ENCODE measurements at regions not wholly inside any gene's neighbourhood (a gene's known extent, or its start where the extent isn't known, plus 50 kb on each side); places are given as distances from the start of the nearest gene placed in this dataset.
"Not testable (repeated sequence)": the region's sequence is repeated elsewhere in the genome, so short reads cannot be mapped to it uniquely, and the experiment has no call there.

DNA sequence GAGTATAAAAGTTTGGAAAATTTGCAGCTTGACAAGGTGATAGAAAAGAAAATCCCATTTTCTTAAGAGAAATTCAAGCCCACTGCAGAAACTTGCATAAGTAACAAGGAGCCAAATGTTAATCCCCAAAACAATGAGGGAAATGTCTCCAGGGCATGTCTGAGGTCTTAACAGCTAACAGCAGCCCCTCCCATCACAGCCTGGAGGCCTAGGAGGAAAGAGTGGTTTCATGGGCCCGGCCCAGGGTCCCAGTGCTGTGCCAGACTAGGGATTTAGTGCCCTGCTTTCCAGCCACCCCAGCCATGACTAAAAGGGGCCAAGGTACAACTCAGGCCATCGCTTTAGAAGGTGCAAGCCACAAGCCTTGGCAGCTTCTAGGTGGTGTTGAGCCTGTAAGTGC is 123.7 kb upstream of the TRPC6 start:
- H3K4me1 ChIP-seq: no peaks in the 10 kb centered on the region
- intact Hi-C loops (cut with micrococcal nuclease): no loop called here
- peaks cover 17% of the 10 kb centered on the region for H3K9me3 ChIP-seq (replicated peaks)
- no peaks in the 10 kb centered on the region for H3K36me3 ChIP-seq
- no peak for DNase-seq
- H3K27me3 ChIP-seq (ENCODE audit: low read depth): no peaks in the 10 kb centered on the region
- H3K27ac ChIP-seq (replicated peaks): no peak overlapping the region
- TF ChIP-seq, protein P1, sequence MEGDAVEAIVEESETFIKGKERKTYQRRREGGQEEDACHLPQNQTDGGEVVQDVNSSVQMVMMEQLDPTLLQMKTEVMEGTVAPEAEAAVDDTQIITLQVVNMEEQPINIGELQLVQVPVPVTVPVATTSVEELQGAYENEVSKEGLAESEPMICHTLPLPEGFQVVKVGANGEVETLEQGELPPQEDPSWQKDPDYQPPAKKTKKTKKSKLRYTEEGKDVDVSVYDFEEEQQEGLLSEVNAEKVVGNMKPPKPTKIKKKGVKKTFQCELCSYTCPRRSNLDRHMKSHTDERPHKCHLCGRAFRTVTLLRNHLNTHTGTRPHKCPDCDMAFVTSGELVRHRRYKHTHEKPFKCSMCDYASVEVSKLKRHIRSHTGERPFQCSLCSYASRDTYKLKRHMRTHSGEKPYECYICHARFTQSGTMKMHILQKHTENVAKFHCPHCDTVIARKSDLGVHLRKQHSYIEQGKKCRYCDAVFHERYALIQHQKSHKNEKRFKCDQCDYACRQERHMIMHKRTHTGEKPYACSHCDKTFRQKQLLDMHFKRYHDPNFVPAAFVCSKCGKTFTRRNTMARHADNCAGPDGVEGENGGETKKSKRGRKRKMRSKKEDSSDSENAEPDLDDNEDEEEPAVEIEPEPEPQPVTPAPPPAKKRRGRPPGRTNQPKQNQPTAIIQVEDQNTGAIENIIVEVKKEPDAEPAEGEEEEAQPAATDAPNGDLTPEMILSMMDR (IDR thresholded peaks at IDR 0.05; ENCODE audit: borderline replicate concordance): no peak
- H3K4me3 ChIP-seq: no peak overlapping the region

DNA sequence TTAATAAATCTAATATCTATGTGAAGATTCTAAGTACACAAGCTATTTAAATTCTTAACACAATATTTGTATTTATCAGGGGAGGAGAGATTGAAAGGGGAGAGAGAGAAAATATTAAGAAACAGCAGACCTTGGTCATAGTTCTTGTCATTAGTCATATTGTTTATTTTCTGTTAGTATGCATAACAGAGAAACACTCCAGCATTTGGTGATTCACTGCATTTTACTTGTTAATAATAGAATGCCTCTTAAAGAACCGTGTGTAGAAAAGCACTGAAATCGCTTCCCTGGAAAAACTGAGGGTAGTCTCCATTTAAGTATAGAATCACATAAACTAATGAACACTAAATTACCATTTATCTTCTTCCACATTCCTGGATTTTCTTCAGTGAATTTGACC is 122.7 kb upstream of the TRPC6 start:
- no peak overlapping the region for H3K27ac ChIP-seq (replicated peaks)
- no peaks in the 10 kb centered on the region for H3K4me1 ChIP-seq
- H3K4me3 ChIP-seq: no peak overlapping the region
- H3K36me3 ChIP-seq: no peaks in the 10 kb centered on the region
- no peak for DNase-seq
- intact Hi-C loops (cut with micrococcal nuclease): no loop called here
- H3K9me3 ChIP-seq (replicated peaks): peaks cover 8% of the 10 kb centered on the region
- TF ChIP-seq, protein P1 (IDR thresholded peaks at IDR 0.05; ENCODE audit: borderline replicate concordance): no peak
- H3K27me3 ChIP-seq (ENCODE audit: low read depth): no peaks in the 10 kb centered on the region

DNA sequence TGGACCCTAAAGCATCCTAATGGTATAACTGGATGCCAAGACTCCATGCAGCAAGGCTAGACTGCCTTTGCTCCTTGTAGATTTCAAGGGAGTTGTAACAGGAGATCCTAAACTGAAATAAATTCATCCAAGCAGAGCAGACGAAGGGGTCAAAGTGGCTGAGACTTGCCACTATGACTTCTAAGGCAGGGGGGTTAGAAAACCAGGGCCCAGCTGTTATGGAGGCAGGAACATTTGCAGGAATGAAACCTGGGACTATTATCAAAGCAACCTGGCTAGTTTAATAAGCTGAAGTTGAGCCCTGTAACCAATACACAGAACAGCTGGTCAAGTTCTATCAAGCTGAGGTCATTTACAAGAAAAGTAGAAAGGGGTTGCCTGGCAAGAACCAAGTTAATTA is 122.2 kb upstream of the TRPC6 start:
- Histone ChIP-seq H3K27ac (replicated peaks) (no peak overlapping the region), H3K36me3 (no peaks in the 10 kb centered on the region)
- TF ChIP-seq, protein P1 (IDR thresholded peaks at IDR 0.05; ENCODE audit: borderline replicate concordance): no peak

DNA sequence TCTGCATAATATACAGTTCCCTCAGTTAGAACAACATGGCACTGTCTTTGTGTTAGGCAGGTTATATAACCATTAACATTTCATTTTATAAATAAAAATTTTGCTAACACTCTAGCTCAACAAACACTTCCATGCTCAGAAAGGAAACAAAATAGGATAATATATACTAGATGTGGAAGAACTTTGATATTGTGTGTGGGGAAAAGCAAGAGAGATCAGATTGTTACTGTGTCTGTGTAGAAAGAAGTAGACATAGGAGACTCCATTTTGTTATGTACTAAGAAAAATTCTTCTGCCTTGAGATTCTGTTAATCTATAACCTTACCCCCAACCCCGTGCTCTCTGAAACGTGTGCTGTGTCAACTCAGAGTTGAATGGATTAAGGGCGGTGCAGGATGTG is 111.1 kb upstream of the TRPC6 start:
- H3K27me3 ChIP-seq (ENCODE audit: low read depth); H3K27ac ChIP-seq (replicated peaks); H3K4me3 ChIP-seq; DNase-seq; H3K36me3 ChIP-seq; H3K4me1 ChIP-seq; intact Hi-C loops (cut with micrococcal nuclease): not testable (repeated sequence)
- peaks cover 24% of the 10 kb centered on the region for H3K9me3 ChIP-seq (replicated peaks)

More for the DNA sequence above, 122.2 kb upstream of the TRPC6 start:
- intact Hi-C loops (cut with micrococcal nuclease): no loop called here
- Histone ChIP-seq H3K27me3 (ENCODE audit: low read depth) (no peaks in the 10 kb centered on the region), H3K4me3 (no peak overlapping the region), H3K9me3 (replicated peaks) (peaks cover 2% of the 10 kb centered on the region), H3K4me1 (no peaks in the 10 kb centered on the region)
- DNase-seq: no peak

DNA sequence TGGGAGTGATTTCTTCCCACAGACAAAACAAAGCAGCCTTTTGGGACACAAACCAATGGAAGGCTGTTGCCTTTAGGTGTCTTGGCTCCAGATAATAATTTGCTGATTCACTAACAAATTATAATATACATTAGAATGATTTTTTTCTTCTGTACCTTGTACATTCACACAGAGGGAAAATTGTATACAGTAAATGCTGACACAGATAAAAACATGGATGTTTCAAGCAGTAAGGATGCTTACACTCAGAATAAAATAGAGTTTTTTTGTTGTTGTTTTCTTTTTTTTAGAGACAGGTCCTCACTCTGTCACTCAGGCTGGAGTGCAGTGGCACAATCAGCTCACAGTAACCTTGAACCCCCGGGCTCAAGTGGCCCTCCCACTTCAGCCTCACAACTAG is 109.2 kb upstream of the TRPC6 start:
- Histone ChIP-seq H3K27ac (replicated peaks) (no peak overlapping the region), H3K36me3 (no peaks in the 10 kb centered on the region), H3K27me3 (ENCODE audit: low read depth) (no peaks in the 10 kb centered on the region), H3K9me3 (replicated peaks) (peaks cover 25% of the 10 kb centered on the region), H3K4me3 (no peak overlapping the region), H3K4me1 (no peaks in the 10 kb centered on the region)
- no peak for DNase-seq
- TF ChIP-seq, protein P1 (IDR thresholded peaks at IDR 0.05; ENCODE audit: borderline replicate concordance): no peak
- intact Hi-C loops (cut with micrococcal nuclease): no loop called here

DNA sequence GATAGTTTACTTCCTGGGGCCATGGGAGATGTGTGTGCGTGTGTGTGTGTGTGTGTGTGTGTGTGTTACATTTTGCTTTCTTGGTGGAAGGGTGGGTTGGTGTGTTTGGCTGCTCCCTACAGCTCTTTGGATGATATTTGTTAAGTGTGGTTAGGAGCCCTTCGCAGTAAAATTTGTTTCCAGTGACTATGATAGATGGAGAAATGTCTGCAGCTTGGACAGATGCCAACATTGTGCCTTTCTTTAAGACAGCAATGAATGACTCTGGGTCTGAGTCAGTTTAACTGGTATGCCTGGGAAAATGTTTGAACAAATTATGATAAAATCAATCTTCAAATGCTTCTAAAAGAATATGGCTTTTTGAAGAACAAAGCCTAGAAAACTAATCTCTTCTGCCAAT is 102.7 kb upstream of the TRPC6 start:
- H3K9me3 ChIP-seq (replicated peaks): peaks cover 15% of the 10 kb centered on the region
- H3K4me3 ChIP-seq: no peak overlapping the region
- no peak for DNase-seq
- no peaks in the 10 kb centered on the region for H3K4me1 ChIP-seq
- H3K27me3 ChIP-seq (ENCODE audit: low read depth): no peaks in the 10 kb centered on the region
- H3K36me3 ChIP-seq: no peaks in the 10 kb centered on the region
- H3K27ac ChIP-seq (replicated peaks): no peak overlapping the region
- intact Hi-C loops (cut with micrococcal nuclease): no loop called here
- TF ChIP-seq, protein P1 (IDR thresholded peaks at IDR 0.05; ENCODE audit: borderline replicate concordance): no peak

All from left ventricle myocardium inferior (tissue), 1 donor.